ENCODE measurements at regions not wholly inside any gene's neighbourhood (a gene's known extent, or its start where the extent isn't known, plus 50 kb on each side); places are given as distances from the start of the nearest gene placed in this dataset.

GRCh38 chr6:43919774-43920173, 149.8 kb downstream of the VEGFA start:
- no peak for DNase-seq (ENCODE audit: low read depth in 3 of 3)

GRCh38 chr6:43917878-43918382, 147.9 kb downstream of the VEGFA start:
- DNase-seq (ENCODE audit: low read depth in 3 of 3) = no peak

- no peak for DNase-seq (ENCODE audit: low read depth in 3 of 3)
Observed at GRCh38 chr6:43916924-43917877, 147.2 kb downstream of the VEGFA start.

- DNase-seq (ENCODE audit: low read depth in 3 of 3) = no peak
Observed at GRCh38 chr6:43915986-43916923, 146.2 kb downstream of the VEGFA start.

GRCh38 chr6:43915208-43915869, 145.3 kb downstream of the VEGFA start:
- DNase-seq (ENCODE audit: low read depth in 3 of 3) = no peak

- no peak for DNase-seq (ENCODE audit: low read depth in 3 of 3)
Observed at GRCh38 chr6:43914272-43915147, 144.5 kb downstream of the VEGFA start.

GRCh38 chr6:43913375-43914271, 143.6 kb downstream of the VEGFA start:
- no peak for DNase-seq (ENCODE audit: low read depth in 3 of 3)

- DNase-seq (ENCODE audit: low read depth in 3 of 3) = no peak
Observed at GRCh38 chr6:43912598-43913371, 142.8 kb downstream of the VEGFA start.

- no peak for DNase-seq (ENCODE audit: low read depth in 3 of 3)
Observed at GRCh38 chr6:43912116-43912577, 142.1 kb downstream of the VEGFA start.

- no peak for DNase-seq (ENCODE audit: low read depth in 3 of 3)
Observed at GRCh38 chr6:43911354-43912115, 141.5 kb downstream of the VEGFA start.

GRCh38 chr6:43910638-43911353, 140.8 kb downstream of the VEGFA start:
- no peak for DNase-seq (ENCODE audit: low read depth in 3 of 3)

- DNase-seq (ENCODE audit: low read depth in 3 of 3) = no peak
Observed at GRCh38 chr6:43910149-43910637, 140.2 kb downstream of the VEGFA start.

- DNase-seq (ENCODE audit: low read depth in 3 of 3) = no peak
Observed at GRCh38 chr6:43909474-43910148, 139.6 kb downstream of the VEGFA start.

- DNase-seq (ENCODE audit: low read depth in 3 of 3) = no peak
Observed at GRCh38 chr6:43907789-43908472, 137.9 kb downstream of the VEGFA start.

- no peak for DNase-seq (ENCODE audit: low read depth in 3 of 3)
Observed at GRCh38 chr6:43907312-43907711, 137.3 kb downstream of the VEGFA start.

Measured in stimulated activated CD4-positive, alpha-beta T cell treated with anti-CD3 and anti-CD28 coated beads, TNF-alpha, amount 100 ng/mL, for 48 hours (primary cell).